Osteoblast (primary cell): ENCODE measurements at regions not wholly inside any gene's neighbourhood (a gene's known extent, or its start where the extent isn't known, plus 50 kb on each side); places are given as distances from the start of the nearest gene placed in this dataset. TPM values are rescaled to one million over a fixed set of nuclear protein-coding genes. Genes with fewer than 3 reads are reported as not detected.

Experiments
- DNase-seq: peaks from one replicate; pipeline ENCODE4 v3.0.0; 2011; ENCODE audit warnings: low spot score, mixed read lengths; ENCODE audit not compliant: insufficient read length; ENCODE audit errors: missing footprints
- H2AFZ ChIP-seq: 2 replicates; pipeline ENCODE4 v1.6.0; 2011; ENCODE audit warnings: mild to moderate bottlenecking, low read length
- H3K27ac ChIP-seq: 2 replicates; pipeline ENCODE4 v1.5.1; 2011; ENCODE audit warnings: mild to moderate bottlenecking, low read depth, low read length, moderate library complexity
- H3K27me3 ChIP-seq: 2 replicates; pipeline ENCODE4 v1.6.0; 2012; ENCODE audit warnings: mild to moderate bottlenecking, control low read depth, inconsistent platforms, low read length, moderate library complexity; ENCODE audit not compliant: insufficient read depth
- H3K36me3 ChIP-seq: 2 replicates; pipeline ENCODE4 v1.5.1; 2011; ENCODE audit warnings: mild to moderate bottlenecking, low read length, control low read depth, moderate library complexity; ENCODE audit not compliant: insufficient read depth
- H3K4me1 ChIP-seq: 2 replicates; pipeline ENCODE4 v1.5.1; 2011; ENCODE audit warnings: mild to moderate bottlenecking, low read length, control low read depth, moderate library complexity; ENCODE audit not compliant: insufficient read depth
- H3K4me2 ChIP-seq: 2 replicates; pipeline ENCODE4 v1.6.0; 2011; ENCODE audit warnings: mild to moderate bottlenecking, low read length; ENCODE audit not compliant: insufficient read depth
- H3K4me3 ChIP-seq: fragments of 200-600 bp; sonication (generic); 3 replicates; pipeline ENCODE4 v1.5.1; 2012; ENCODE audit warnings: mild to moderate bottlenecking, low read length, inconsistent platforms; ENCODE audit not compliant: insufficient read depth
- H3K79me2 ChIP-seq: 2 replicates; pipeline ENCODE4 v1.6.0; 2012; ENCODE audit warnings: mild to moderate bottlenecking, low read length, control low read depth, inconsistent platforms; ENCODE audit not compliant: insufficient read depth
- H3K9me3 ChIP-seq: 2 replicates; pipeline ENCODE4 v1.5.1; 2011; ENCODE audit warnings: low read depth, low read length, control low read depth
- H4K20me1 ChIP-seq: 2 replicates; pipeline ENCODE4 v1.6.0; 2012; ENCODE audit warnings: mild to moderate bottlenecking, low read length, control low read depth; ENCODE audit not compliant: insufficient read depth
- small RNA-seq: library from RNA; depleted of rRNA; stranded (forward); fragments of <200 nt; gene quantifications from one replicate; pipeline ENCODE3, GENCODE V24; 2012
- TF ChIP-seq, protein P1 (sequence below): IDR thresholded peaks from 2 replicates; pipeline ENCODE4 v1.5.1; 2011; ENCODE audit warnings: mild to moderate bottlenecking, low read depth, low read length, moderate library complexity; ENCODE audit errors: extremely low read depth

DNA sequence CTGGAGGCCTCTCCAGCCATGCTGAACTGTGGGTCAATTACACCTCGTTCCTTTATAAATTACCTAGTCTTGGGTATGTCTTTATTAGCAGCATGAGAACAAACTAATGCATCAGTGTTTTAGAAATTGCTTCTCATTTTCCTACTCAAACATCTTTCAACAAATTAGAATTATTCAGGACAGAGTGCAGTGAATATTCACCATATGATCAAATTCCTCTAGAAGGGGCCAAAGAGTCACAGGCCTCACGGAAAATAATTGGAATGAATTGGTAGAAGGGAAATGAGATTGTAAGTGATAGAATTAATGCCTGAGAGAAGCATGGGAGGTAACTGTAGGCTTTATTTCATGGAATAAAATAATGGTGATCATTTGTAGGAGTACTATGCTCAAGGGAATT lies 50.5 kb upstream of the CDH11 start:
- Histone ChIP-seq H3K27ac (no peak overlapping the region), H3K4me2 (no peak overlapping the region), H3K4me3 (no peak overlapping the region), H3K79me2 (no peaks in the 10 kb centered on the region), H4K20me1 (no peaks in the 10 kb centered on the region), H2AFZ (no peak overlapping the region), H3K4me1 (peaks cover 14% of the 10 kb centered on the region), H3K36me3 (no peaks in the 10 kb centered on the region), H3K27me3 (no peaks in the 10 kb centered on the region), H3K9me3 (no peaks in the 10 kb centered on the region)
- TF ChIP-seq, protein P1, sequence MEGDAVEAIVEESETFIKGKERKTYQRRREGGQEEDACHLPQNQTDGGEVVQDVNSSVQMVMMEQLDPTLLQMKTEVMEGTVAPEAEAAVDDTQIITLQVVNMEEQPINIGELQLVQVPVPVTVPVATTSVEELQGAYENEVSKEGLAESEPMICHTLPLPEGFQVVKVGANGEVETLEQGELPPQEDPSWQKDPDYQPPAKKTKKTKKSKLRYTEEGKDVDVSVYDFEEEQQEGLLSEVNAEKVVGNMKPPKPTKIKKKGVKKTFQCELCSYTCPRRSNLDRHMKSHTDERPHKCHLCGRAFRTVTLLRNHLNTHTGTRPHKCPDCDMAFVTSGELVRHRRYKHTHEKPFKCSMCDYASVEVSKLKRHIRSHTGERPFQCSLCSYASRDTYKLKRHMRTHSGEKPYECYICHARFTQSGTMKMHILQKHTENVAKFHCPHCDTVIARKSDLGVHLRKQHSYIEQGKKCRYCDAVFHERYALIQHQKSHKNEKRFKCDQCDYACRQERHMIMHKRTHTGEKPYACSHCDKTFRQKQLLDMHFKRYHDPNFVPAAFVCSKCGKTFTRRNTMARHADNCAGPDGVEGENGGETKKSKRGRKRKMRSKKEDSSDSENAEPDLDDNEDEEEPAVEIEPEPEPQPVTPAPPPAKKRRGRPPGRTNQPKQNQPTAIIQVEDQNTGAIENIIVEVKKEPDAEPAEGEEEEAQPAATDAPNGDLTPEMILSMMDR: no peak
- DNase-seq: no peak

Small RNAs in the stretch of these regions (small RNA-seq; reads per million reads assigned to genes)
- gene AC025281.1 (not detected), gene RNA5SP428 (not detected)
